ENCODE measurements at regions not wholly inside any gene's neighbourhood (a gene's known extent, or its start where the extent isn't known, plus 50 kb on each side); places are given as distances from the start of the nearest gene placed in this dataset.

DNA sequence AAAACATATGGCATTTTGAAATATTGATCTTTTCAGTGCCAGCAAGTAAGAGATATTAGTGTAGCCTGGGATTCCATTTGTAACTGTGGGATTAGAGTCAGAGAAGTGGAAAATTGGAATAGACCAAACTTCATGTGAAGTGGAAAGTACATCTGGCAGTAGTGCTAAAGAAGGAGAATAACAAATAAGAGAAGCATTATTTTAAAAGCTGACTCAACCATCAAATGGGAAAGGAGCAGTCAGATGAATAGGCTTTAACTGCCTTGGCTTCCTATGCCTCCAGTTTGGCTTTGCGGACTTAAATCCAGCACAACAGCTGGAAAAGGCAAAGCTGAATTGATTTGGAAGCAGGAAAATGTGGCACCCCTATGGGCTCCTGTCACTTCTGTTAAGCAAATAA, 623.1 kb downstream of the TSN start:
- no peaks in the 10 kb centered on the region for H3K4me1 ChIP-seq (ENCODE audit: control insufficient read depth, insufficient read depth, low read length)
- no peak overlapping the region for H3K9ac ChIP-seq (ENCODE audit: low read length in 2 of 2)
- no peak overlapping the region for H3K4me3 ChIP-seq (ENCODE audit: low read length in 2 of 2)

DNA sequence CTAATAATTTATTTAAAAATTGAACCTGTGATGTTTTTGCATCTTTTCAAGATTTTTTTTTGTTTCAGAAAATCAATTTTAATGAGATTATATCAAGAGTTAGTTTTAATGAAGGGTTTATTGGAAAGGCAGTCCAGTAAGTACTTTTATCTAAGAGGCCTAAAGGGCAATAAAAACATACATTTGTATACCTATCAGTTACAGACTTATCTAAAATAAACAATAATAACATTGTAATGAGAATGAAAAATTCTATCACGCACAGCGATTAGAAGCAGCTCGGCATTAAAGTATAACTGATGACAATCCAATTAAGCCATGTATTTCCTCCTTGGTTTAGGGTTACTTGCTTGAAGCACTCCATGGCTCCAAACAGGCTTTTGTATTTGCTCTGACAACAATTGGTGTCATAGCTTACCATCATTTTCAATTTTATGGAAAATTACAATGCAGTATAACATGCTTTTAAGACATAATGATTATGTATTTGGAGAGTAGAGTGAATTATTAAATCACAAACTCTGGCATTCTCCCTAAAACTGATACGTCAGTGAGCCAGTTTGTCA, 629.4 kb downstream of the TSN start:
- Histone ChIP-seq H3K27me3 (ENCODE audit: control insufficient read depth in 1 of 2, insufficient read depth in 2 of 2, low read length in 2 of 2) (no peaks in the 10 kb centered on the region), H3K4me3 (ENCODE audit: low read length in 2 of 2) (no peak overlapping the region), H3K9ac (ENCODE audit: low read length in 2 of 2) (no peak overlapping the region), H3K9me3 (ENCODE audit: control insufficient read depth in 2 of 2, low read length in 2 of 2) (peaks cover 8 to 10% of the 10 kb centered on the region in 2 donors), H3K27ac (ENCODE audit: low read length) (no peak overlapping the region), H3K36me3 (ENCODE audit: control insufficient read depth in 2 of 2, insufficient read depth in 2 of 2, low read length in 2 of 2) (no peaks in the 10 kb centered on the region), H3K4me1 (ENCODE audit: control insufficient read depth, insufficient read depth, low read length) (no peaks in the 10 kb centered on the region)

More for the DNA sequence above, 623.1 kb downstream of the TSN start:
- Histone ChIP-seq H3K27ac (ENCODE audit: low read length) (no peak overlapping the region), H3K36me3 (ENCODE audit: control insufficient read depth in 2 of 2, insufficient read depth in 2 of 2, low read length in 2 of 2) (no peaks in the 10 kb centered on the region), H3K27me3 (ENCODE audit: control insufficient read depth in 1 of 2, insufficient read depth in 2 of 2, low read length in 2 of 2) (no peaks in the 10 kb centered on the region), H3K9me3 (ENCODE audit: control insufficient read depth in 2 of 2, low read length in 2 of 2) (no peaks in the 10 kb centered on the region)

DNA sequence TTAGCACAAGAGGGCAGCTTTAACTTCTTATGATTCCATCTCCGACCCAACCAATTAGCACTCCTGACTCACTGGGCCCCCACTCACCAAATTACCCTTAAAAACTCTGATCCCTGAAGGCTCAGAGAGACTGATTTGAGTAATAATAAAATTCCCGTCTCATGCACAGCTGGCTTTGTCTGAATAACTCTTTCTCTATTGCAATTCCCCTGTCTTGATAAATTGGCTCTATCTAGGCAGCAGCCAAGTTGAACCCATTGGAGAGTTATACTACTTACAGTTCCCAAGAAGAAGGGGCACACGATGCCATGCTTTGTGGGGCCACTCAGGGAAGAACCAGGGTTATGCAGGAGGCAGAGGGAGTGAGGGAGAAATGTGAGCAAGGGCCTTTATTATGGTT, 632.8 kb downstream of the TSN start:
- H3K36me3 ChIP-seq (ENCODE audit: control insufficient read depth in 2 of 2, insufficient read depth in 2 of 2, low read length in 2 of 2): no peaks in the 10 kb centered on the region
- no peaks in the 10 kb centered on the region for H3K27me3 ChIP-seq (ENCODE audit: control insufficient read depth in 1 of 2, insufficient read depth in 2 of 2, low read length in 2 of 2)
- no peaks in the 10 kb centered on the region for H3K4me1 ChIP-seq (ENCODE audit: control insufficient read depth, insufficient read depth, low read length)
- no peak overlapping the region for H3K4me3 ChIP-seq (ENCODE audit: low read length in 2 of 2)
- H3K9ac ChIP-seq (ENCODE audit: low read length in 2 of 2): no peak overlapping the region
- no peak overlapping the region for H3K27ac ChIP-seq (ENCODE audit: low read length)
- H3K9me3 ChIP-seq (ENCODE audit: control insufficient read depth in 2 of 2, low read length in 2 of 2): peaks cover 8 to 10% of the 10 kb centered on the region in 2 donors

DNA sequence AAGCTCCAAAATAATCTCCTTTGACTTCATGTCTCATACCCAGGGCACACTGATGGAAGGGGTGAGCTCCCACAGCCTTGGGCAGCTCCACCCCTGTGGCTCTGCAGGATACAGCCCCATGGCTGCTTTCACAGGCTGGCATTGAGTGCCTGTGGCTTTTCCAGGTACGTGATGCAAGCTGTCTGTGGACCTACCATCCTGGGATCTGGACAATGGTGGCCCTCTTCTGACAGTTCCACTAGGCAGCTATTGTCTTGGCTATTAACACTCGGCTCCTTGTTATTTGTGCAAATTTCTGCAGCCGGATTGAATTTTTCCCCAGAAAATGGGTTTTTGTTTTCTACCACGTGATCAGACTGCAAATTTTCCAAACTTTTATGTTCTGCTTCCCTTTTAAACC, 634.2 kb downstream of the TSN start:
- H3K4me3 ChIP-seq (ENCODE audit: low read length in 2 of 2): no peak overlapping the region
- no peaks in the 10 kb centered on the region for H3K27me3 ChIP-seq (ENCODE audit: control insufficient read depth in 1 of 2, insufficient read depth in 2 of 2, low read length in 2 of 2)
- peaks cover 8 to 10% of the 10 kb centered on the region in 2 donors for H3K9me3 ChIP-seq (ENCODE audit: control insufficient read depth in 2 of 2, low read length in 2 of 2)
- no peak overlapping the region for H3K27ac ChIP-seq (ENCODE audit: low read length)
- H3K9ac ChIP-seq (ENCODE audit: low read length in 2 of 2): no peak overlapping the region
- H3K4me1 ChIP-seq (ENCODE audit: control insufficient read depth, insufficient read depth, low read length): no peaks in the 10 kb centered on the region
- no peaks in the 10 kb centered on the region for H3K36me3 ChIP-seq (ENCODE audit: control insufficient read depth in 2 of 2, insufficient read depth in 2 of 2, low read length in 2 of 2)

DNA sequence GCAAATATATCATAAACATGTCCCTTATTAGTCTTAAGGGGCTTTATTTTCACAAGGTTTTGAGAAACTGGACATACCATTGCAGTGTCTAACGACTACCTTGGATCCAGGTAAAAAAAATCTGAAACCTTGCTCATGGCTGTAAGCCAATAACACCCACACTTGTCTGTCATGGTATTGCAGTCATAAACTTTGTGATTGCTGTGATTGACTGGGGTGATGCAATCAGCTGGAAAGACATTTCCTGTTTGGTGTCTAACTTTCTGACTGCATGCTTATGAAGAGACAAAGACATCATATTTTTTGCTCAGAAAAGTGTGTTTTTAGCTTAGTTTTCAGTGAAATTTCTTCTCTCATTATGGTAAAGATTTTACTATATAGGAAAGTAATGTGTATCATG, 635.0 kb downstream of the TSN start:
- Histone ChIP-seq H3K36me3 (ENCODE audit: control insufficient read depth in 2 of 2, insufficient read depth in 2 of 2, low read length in 2 of 2) (no peaks in the 10 kb centered on the region), H3K27ac (ENCODE audit: low read length) (no peak overlapping the region), H3K4me1 (ENCODE audit: control insufficient read depth, insufficient read depth, low read length) (no peaks in the 10 kb centered on the region)

DNA sequence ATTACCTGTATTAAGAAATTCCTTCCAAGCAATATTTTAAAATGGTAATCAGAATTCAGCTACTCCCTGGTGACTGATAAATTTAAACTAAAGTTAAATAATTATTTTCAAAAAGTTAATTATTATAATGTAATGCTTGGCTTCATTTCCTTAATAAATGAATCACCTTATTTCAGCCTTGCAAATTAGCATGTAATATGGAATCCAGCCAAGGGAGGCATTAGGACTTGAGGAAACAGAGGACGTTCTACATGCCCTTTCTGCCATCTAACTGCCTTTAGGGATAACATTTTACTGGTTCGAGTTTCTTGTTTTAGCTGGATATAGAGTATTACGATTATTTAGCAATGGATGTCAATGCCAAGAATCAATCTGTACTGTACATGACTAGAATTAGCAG, 636.3 kb downstream of the TSN start:
- H3K27ac ChIP-seq (ENCODE audit: low read length): no peak overlapping the region
- H3K4me1 ChIP-seq (ENCODE audit: control insufficient read depth, insufficient read depth, low read length): no peaks in the 10 kb centered on the region
- peaks cover 8 to 10% of the 10 kb centered on the region in 2 donors for H3K9me3 ChIP-seq (ENCODE audit: control insufficient read depth in 2 of 2, low read length in 2 of 2)
- H3K36me3 ChIP-seq (ENCODE audit: control insufficient read depth in 2 of 2, insufficient read depth in 2 of 2, low read length in 2 of 2): no peaks in the 10 kb centered on the region
- H3K4me3 ChIP-seq (ENCODE audit: low read length in 2 of 2): no peak overlapping the region
- no peak overlapping the region for H3K9ac ChIP-seq (ENCODE audit: low read length in 2 of 2)
- H3K27me3 ChIP-seq (ENCODE audit: control insufficient read depth in 1 of 2, insufficient read depth in 2 of 2, low read length in 2 of 2): no peaks in the 10 kb centered on the region

More for the DNA sequence above, 635.0 kb downstream of the TSN start:
- Histone ChIP-seq H3K4me3 (ENCODE audit: low read length in 2 of 2) (no peak overlapping the region), H3K9me3 (ENCODE audit: control insufficient read depth in 2 of 2, low read length in 2 of 2) (peaks cover 8 to 10% of the 10 kb centered on the region in 2 donors), H3K27me3 (ENCODE audit: control insufficient read depth in 1 of 2, insufficient read depth in 2 of 2, low read length in 2 of 2) (no peaks in the 10 kb centered on the region), H3K9ac (ENCODE audit: low read length in 2 of 2) (no peak overlapping the region)

DNA sequence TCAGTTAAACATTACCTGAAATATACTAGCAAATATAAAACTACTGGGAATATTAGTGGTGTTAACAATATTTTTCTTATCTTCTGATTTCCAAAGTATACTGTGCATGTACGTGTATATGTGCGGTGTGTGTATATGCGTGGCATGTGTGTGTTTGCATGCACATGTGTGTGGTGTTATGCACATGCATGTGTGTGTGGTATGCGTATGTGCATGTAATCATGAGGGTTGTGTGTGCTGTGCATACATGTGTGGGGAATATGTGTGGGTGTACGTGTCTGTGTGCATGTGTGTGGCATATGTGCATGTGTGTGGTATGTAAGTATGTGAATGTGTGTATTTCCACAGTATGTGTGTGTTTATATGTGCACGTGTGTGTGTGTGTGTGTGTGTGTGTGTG, 640.2 kb downstream of the TSN start:
- Histone ChIP-seq H3K27me3 (ENCODE audit: control insufficient read depth in 1 of 2, insufficient read depth in 2 of 2, low read length in 2 of 2) (no peaks in the 10 kb centered on the region), H3K9ac (ENCODE audit: low read length in 2 of 2) (no peak overlapping the region), H3K4me3 (ENCODE audit: low read length in 2 of 2) (no peak overlapping the region)

DNA sequence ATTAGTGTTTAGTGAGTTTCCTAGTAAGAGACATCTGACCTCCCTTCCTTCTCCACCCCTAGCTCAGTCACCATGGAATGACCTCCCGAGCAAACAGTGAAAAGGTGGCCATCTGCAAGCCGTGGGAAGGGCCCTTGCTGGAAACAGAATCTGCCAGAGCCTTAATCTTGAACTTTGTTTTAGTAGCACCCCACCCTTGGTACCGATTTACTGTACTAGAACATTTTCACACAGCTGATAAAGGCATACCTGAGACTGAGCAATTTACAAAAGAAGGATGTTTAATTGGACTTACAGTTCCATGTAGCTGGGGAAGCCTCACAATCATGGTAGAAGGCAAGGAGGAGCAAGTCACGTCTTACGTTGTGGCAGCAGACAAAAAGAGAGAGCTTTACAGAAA, 655.8 kb downstream of the TSN start:
- Histone ChIP-seq H3K9me3 (ENCODE audit: control insufficient read depth in 2 of 2, low read length in 2 of 2) (peaks cover 0 to 3% of the 10 kb centered on the region in 2 donors), H3K4me1 (ENCODE audit: control insufficient read depth, insufficient read depth, low read length) (no peaks in the 10 kb centered on the region), H3K36me3 (ENCODE audit: control insufficient read depth in 2 of 2, insufficient read depth in 2 of 2, low read length in 2 of 2) (no peaks in the 10 kb centered on the region), H3K4me3 (ENCODE audit: low read length in 2 of 2) (no peak overlapping the region), H3K9ac (ENCODE audit: low read length in 2 of 2) (no peak overlapping the region), H3K27me3 (ENCODE audit: control insufficient read depth in 1 of 2, insufficient read depth in 2 of 2, low read length in 2 of 2) (no peaks in the 10 kb centered on the region), H3K27ac (ENCODE audit: low read length) (no peak overlapping the region)

More for the DNA sequence above, 640.2 kb downstream of the TSN start:
- no peaks in the 10 kb centered on the region for H3K36me3 ChIP-seq (ENCODE audit: control insufficient read depth in 2 of 2, insufficient read depth in 2 of 2, low read length in 2 of 2)
- H3K27ac ChIP-seq (ENCODE audit: low read length): no peak overlapping the region
- H3K4me1 ChIP-seq (ENCODE audit: control insufficient read depth, insufficient read depth, low read length): no peaks in the 10 kb centered on the region
- H3K9me3 ChIP-seq (ENCODE audit: control insufficient read depth in 2 of 2, low read length in 2 of 2): no peaks in the 10 kb centered on the region

DNA sequence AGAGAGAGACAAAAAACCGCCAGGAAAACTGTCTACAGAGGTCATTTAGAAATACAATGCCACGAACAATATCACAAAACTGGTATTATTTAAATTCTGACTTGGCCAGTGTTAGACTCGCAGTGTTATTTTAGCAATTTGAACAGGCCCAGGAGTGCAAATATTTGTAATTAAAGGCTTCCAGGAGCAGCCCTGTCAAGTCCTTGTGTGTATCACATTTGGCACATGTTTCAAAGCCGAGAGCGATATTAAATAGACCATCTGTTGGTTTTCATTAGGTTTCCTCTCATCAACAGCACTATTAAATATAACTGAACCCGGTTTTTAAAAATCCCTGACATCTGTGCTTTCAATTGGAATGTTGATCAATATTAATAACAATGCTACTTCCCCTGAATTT, 656.9 kb downstream of the TSN start:
- peaks cover 0 to 3% of the 10 kb centered on the region in 2 donors for H3K9me3 ChIP-seq (ENCODE audit: control insufficient read depth in 2 of 2, low read length in 2 of 2)
- no peak overlapping the region for H3K27ac ChIP-seq (ENCODE audit: low read length)
- no peaks in the 10 kb centered on the region for H3K4me1 ChIP-seq (ENCODE audit: control insufficient read depth, insufficient read depth, low read length)
- no peak overlapping the region for H3K4me3 ChIP-seq (ENCODE audit: low read length in 2 of 2)
- no peak overlapping the region for H3K9ac ChIP-seq (ENCODE audit: low read length in 2 of 2)
- no peaks in the 10 kb centered on the region for H3K36me3 ChIP-seq (ENCODE audit: control insufficient read depth in 2 of 2, insufficient read depth in 2 of 2, low read length in 2 of 2)
- no peaks in the 10 kb centered on the region for H3K27me3 ChIP-seq (ENCODE audit: control insufficient read depth in 1 of 2, insufficient read depth in 2 of 2, low read length in 2 of 2)

DNA sequence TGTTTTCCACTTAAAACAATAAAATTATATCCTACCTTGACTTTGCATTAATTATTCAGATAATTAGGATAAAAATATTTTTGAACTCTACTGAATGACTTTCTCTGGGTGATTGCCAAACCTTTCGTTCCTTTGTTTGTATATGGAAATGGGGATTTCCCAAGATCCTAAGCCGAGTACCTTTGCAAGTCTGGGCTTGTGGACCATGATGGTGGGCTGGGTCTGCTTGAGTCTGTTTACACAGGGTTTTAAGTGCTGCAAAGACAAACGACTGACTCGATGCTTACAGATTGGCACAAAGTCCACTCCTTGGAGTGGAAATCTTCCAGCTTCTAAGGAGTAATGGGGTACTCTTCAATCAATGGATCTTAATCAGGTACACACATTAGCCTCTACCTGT, 659.5 kb downstream of the TSN start:
- Histone ChIP-seq H3K27me3 (ENCODE audit: control insufficient read depth in 1 of 2, insufficient read depth in 2 of 2, low read length in 2 of 2) (no peaks in the 10 kb centered on the region), H3K27ac (ENCODE audit: low read length) (no peak overlapping the region), H3K9me3 (ENCODE audit: control insufficient read depth in 2 of 2, low read length in 2 of 2) (no peaks in the 10 kb centered on the region), H3K36me3 (ENCODE audit: control insufficient read depth in 2 of 2, insufficient read depth in 2 of 2, low read length in 2 of 2) (no peaks in the 10 kb centered on the region), H3K4me1 (ENCODE audit: control insufficient read depth, insufficient read depth, low read length) (no peaks in the 10 kb centered on the region), H3K9ac (ENCODE audit: low read length in 2 of 2) (no peak overlapping the region), H3K4me3 (ENCODE audit: low read length in 2 of 2) (no peak overlapping the region)

DNA sequence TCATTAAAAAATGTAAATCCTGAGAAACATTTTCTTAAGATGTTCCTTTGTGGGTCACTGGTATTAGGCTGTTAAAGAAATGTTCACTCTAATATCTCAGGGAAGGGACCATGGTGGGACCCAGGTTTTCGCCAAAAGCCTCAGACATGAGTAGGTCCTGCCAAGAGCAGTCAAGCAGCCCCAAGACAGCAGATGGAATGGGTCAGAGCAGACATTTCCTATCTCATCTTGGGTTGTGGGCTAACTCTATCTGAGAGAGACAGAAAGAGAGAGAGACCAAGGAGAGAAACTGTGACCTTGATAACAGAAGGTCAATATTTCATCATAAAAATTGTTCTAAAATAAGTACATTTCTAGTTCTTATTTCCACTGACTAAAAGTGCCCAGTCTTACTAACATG, 661.7 kb downstream of the TSN start:
- no peaks in the 10 kb centered on the region for H3K4me1 ChIP-seq (ENCODE audit: control insufficient read depth, insufficient read depth, low read length)
- H3K9ac ChIP-seq (ENCODE audit: low read length in 2 of 2): no peak overlapping the region
- no peaks in the 10 kb centered on the region for H3K27me3 ChIP-seq (ENCODE audit: control insufficient read depth in 1 of 2, insufficient read depth in 2 of 2, low read length in 2 of 2)

More for the DNA sequence above, 661.7 kb downstream of the TSN start:
- Histone ChIP-seq H3K9me3 (ENCODE audit: control insufficient read depth in 2 of 2, low read length in 2 of 2) (no peaks in the 10 kb centered on the region), H3K4me3 (ENCODE audit: low read length in 2 of 2) (no peak overlapping the region), H3K36me3 (ENCODE audit: control insufficient read depth in 2 of 2, insufficient read depth in 2 of 2, low read length in 2 of 2) (no peaks in the 10 kb centered on the region), H3K27ac (ENCODE audit: low read length) (no peak overlapping the region)

All from stomach smooth muscle (tissue), 2 donors.